ENCODE measurements at regions not wholly inside any gene's neighbourhood (a gene's known extent, or its start where the extent isn't known, plus 50 kb on each side); places are given as distances from the start of the nearest gene placed in this dataset.

DNA sequence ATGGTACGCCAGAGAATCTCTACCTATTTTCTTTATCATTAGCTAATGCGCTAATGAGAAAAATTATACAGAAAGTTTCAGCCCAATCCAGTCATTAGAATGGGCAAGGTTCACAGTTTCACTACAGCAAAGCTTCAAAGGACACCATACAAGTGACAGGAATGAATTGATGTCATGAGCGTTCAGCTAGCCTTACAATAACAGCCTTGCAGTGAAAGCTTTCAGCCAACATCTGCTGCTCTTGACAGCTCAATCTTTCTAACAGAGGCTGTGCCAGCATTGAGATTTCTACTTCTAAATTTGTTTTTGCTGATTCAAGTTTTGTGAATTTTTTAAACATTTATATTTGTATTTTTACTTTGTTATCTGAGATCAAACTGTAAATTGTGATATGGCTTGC, 302.4 kb upstream of the FAM174A start:
- FAIRE-seq (no peak), DNase-seq (ENCODE audit: low read depth in 1 of 2, low spot score in 2 of 2) (no peak)
- Histone ChIP-seq H3K4me3 (ENCODE audit: extremely low read depth in 1 of 4, insufficient read depth in 2 of 4, low read depth in 3 of 4, low read length in 4 of 4) (no peak overlapping the region), H3K4me2 (ENCODE audit: insufficient read depth in 1 of 2, low read depth in 2 of 2, low read length in 2 of 2) (no peak overlapping the region), H2AK5ac (ENCODE audit: low read depth, low read length) (no peak overlapping the region), H4K91ac (replicated peaks; ENCODE audit: insufficient read length, low read length) (no peak overlapping the region), H3K23ac (ENCODE audit: insufficient read length) (no peak overlapping the region), H4K8ac (ENCODE audit: extremely low read depth, insufficient read depth, low read length) (no peak overlapping the region), H3K27me3 (replicated peaks in 1 of 4; ENCODE audit: control insufficient read depth in 3 of 4, extremely low read depth in 1 of 4, insufficient read depth in 3 of 4, low read length in 3 of 4) (no peaks in the 10 kb centered on the region), H2BK15ac (ENCODE audit: low read length) (no peak overlapping the region), H3K4me1 (replicated peaks in 1 of 4; ENCODE audit: control insufficient read depth in 3 of 4, insufficient read depth in 4 of 4, low read length in 3 of 4) (no peaks in the 10 kb centered on the region), H2BK5ac (ENCODE audit: low read depth, low read length) (no peak overlapping the region), H2BK120ac (replicated peaks; ENCODE audit: low read depth, low read length) (no peak overlapping the region), H2AFZ (ENCODE audit: low read length) (no peak overlapping the region), H3K79me1 (ENCODE audit: low read depth, low read length) (no peaks in the 10 kb centered on the region), H4K5ac (ENCODE audit: insufficient read length, low read depth, low read length) (no peak overlapping the region), H3K36me3 (ENCODE audit: control insufficient read depth in 2 of 4, insufficient read depth in 4 of 4, low read length in 3 of 4) (no peaks in the 10 kb centered on the region), H3K56ac (replicated peaks; ENCODE audit: insufficient read length, low read depth, low read length) (no peak overlapping the region), H2BK20ac (ENCODE audit: low read length) (no peak overlapping the region), H3K27ac (ENCODE audit: low read depth, low read length) (no peak overlapping the region), H3K79me2 (ENCODE audit: control insufficient read depth in 1 of 2, insufficient read depth in 2 of 2, low read length in 2 of 2) (no peaks in the 10 kb centered on the region), H3K23me2 (ENCODE audit: low read depth, low read length) (no peaks in the 10 kb centered on the region), H3K14ac (ENCODE audit: insufficient read length) (no peak overlapping the region), H4K20me1 (replicated peaks in 1 of 2; ENCODE audit: control insufficient read depth in 1 of 2, insufficient read depth in 2 of 2, low read length in 2 of 2) (no peaks in the 10 kb centered on the region), H3K4ac (replicated peaks; ENCODE audit: insufficient read length, low read depth, low read length) (no peak overlapping the region), H2BK12ac (ENCODE audit: low read depth, low read length) (no peak overlapping the region), H3K9ac (replicated peaks in 1 of 4; ENCODE audit: extremely low read depth in 1 of 4, low read depth in 3 of 4, low read length in 3 of 4) (no peak overlapping the region), H3K9me3 (ENCODE audit: insufficient read depth in 2 of 2, low read depth in 1 of 2, low read length in 1 of 2) (no peaks in the 10 kb centered on the region), H3K18ac (ENCODE audit: extremely low read depth, low read length) (no peak overlapping the region)
- no peak for TF ChIP-seq CREB1 (IDR thresholded peaks at IDR 0.05)
- no peak for TF ChIP-seq SP1 (IDR thresholded peaks at IDR 0.05; ENCODE audit: low read depth, low read length)
- TF ChIP-seq BACH1 (IDR thresholded peaks at IDR 0.05; ENCODE audit: low read length): no peak
- TF ChIP-seq, protein P1, sequence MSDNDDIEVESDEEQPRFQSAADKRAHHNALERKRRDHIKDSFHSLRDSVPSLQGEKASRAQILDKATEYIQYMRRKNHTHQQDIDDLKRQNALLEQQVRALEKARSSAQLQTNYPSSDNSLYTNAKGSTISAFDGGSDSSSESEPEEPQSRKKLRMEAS (IDR thresholded peaks at IDR 0.05): no peak
- TF ChIP-seq TBP (IDR thresholded peaks at IDR 0.05; ENCODE audit: low read depth, low read length): no peak
- no peak for TF ChIP-seq SIRT6 (IDR thresholded peaks at IDR 0.05; ENCODE audit: low read length)
- no peak for TF ChIP-seq SIX5 (IDR thresholded peaks at IDR 0.05; ENCODE audit: low read depth, low read length)
- TF ChIP-seq GABPA (IDR thresholded peaks at IDR 0.05; ENCODE audit: borderline replicate concordance, insufficient read depth, low read length): no peak
- TF ChIP-seq NRF1 (IDR thresholded peaks at IDR 0.05; ENCODE audit: low read depth, low read length): no peak
- no peak for TF ChIP-seq EP300 (IDR thresholded peaks at IDR 0.05; ENCODE audit: borderline replicate concordance in 1 of 2, low read depth in 2 of 2, low read length in 2 of 2)
- TF ChIP-seq POU5F1 (IDR thresholded peaks at IDR 0.05; ENCODE audit: low read depth, low read length): no peak
- TF ChIP-seq POLR2A (IDR thresholded peaks at IDR 0.05; ENCODE audit: control extremely low read depth in 1 of 2, low read depth in 2 of 2, low read length in 2 of 2): no peak
- 96% methylated on average over 3 of the region's 3 CpGs; no CpG with 5 or more reads in 1 of the 2 experiments for WGBS, 2 experiments (ENCODE audit: extremely low coverage in 1 of 2, insufficient coverage in 1 of 2, insufficient read length in 1 of 2, insufficient replicate concordance in 2 of 2, low coverage in 1 of 2, low lambda C conversion rate in 2 of 2, missing lambda C conversion rate in 1 of 2)
- CTCF ChIA-PET (ENCODE audit: partially characterized antibody): interaction anchor here (1.4 kb wide), 1 partner anchor 41 kb away, joined by 3 read pairs; no protein-coding TSS in a partner anchor
- POLR2A ChIA-PET (ENCODE audit: partially characterized antibody): no interaction called here

Data from H1 (cell line).